Right lobe of liver (tissue), 6 donors: ENCODE measurements at regions not wholly inside any gene's neighbourhood (a gene's known extent, or its start where the extent isn't known, plus 50 kb on each side); places are given as distances from the start of the nearest gene placed in this dataset.

Source experiments
- ATAC-seq, 4 donors: fragments of 200-7000 bp; cut with Tn5 transposase; one replicate each; pipeline ENCODE4 v1.9.1; 2020; ENCODE audit warnings: mild to moderate bottlenecking in 4 of 4, moderate library complexity in 4 of 4
- DNase-seq, 3 donors: peaks; one replicate each; pipeline ENCODE4 v3.0.0-alpha.2; 2020
- H3K27ac ChIP-seq, 3 donors: fragments of 200-600 bp; one replicate each; pipeline ENCODE4 v1.8.0; 2022
- H3K27me3 ChIP-seq, 2 donors: fragments of 200-600 bp; one replicate each; pipeline ENCODE4 v1.8.0; 2022
- H3K36me3 ChIP-seq, 4 donors: fragments of 200-600 bp; sonication (generic) in 1 of 4; one replicate each; pipeline versions ENCODE4 v1.5.1 to v1.8.0; 2017 to 2022; ENCODE audit warnings: control low read depth in 1 of 4
- H3K4me1 ChIP-seq, 4 donors: fragments of 200-600 bp; sonication (generic) in 1 of 4; one replicate each; pipeline versions ENCODE4 v1.5.1 to v1.8.0; 2017 to 2022; ENCODE audit warnings: control low read depth in 1 of 4
- H3K4me3 ChIP-seq, 3 donors: fragments of 200-600 bp; one replicate each; pipeline ENCODE4 v1.8.0; 2022
- H3K9me3 ChIP-seq, 4 donors: fragments of 200-600 bp; sonication (generic) in 1 of 4; one replicate each; pipeline versions ENCODE4 v1.5.1 to v1.8.0; 2017 to 2022; ENCODE audit warnings: control low read depth in 1 of 4
- POLR2A ChIP-seq: fragments of 450-650 bp; IDR thresholded peaks from one replicate; pipeline ENCODE4 v1.6.1; 2017; ENCODE audit warnings: antibody characterized with exemption, mild to moderate bottlenecking
- WGBS: methylation state at CpG from one replicate; pipeline ENCODE4 v1.1.6; 2018; ENCODE audit warnings: low coverage, low lambda C conversion rate; ENCODE audit not compliant: insufficient coverage; ENCODE audit errors: missing lambda C conversion rate; 5-methylcytosine and 5-hydroxymethylcytosine counted together
- intact Hi-C, 2 donors: fragments of 100-400 bp; cut with DNase I; formaldehyde crosslinking; loops; one replicate each; pipeline versions ENCODE4 v1.11.2 to v1.14.1; 2022
- TF ChIP-seq, protein P1 (sequence below), 4 donors: fragments of 200-600 bp in 3 of 4; fragments of 450-650 bp in 1 of 4; IDR thresholded peaks; one replicate each; pipeline versions ENCODE4 v1.5.1 to v1.8.0; 2016 to 2022; ENCODE audit warnings: antibody characterized with exemption in 4 of 4, mild to moderate bottlenecking in 2 of 4
- donor health status: DM: no; HTN: yes; CAD: no.
- donor health status: DM: no; HTN: no; CAD: no.
- donor health status: DM: no; HTN: no; CAD: no.
- donor health status: DM: no; HTN: yes; CAD: no.
- donor health status: DM: no; HTN: yes; CAD: no.

DNA sequence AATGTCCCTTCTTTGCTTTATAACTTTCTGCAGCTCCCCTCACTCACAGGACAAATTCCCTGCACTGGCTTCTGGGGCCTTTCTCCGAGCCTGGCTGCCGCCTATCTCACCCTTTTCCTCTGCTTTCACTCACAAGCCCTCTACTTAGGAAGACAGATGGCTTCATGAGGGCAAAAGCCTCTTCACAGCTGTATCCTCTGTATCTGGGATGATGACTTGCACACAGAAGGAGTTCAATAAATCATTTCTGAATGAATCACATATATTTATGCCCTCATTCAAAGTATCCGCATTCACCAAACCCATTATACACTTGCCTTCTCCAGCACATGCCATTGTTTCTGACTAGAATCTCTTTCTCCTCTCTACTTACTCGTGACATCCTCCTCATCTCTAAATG is 159.0 kb upstream of the RIPOR2 start:
- H3K27ac ChIP-seq = peak overlapping the region in 1 of 3 donors; percentile 16
- peaks cover 0 to 31% (median 1%) of the 10 kb centered on the region in 4 donors for H3K36me3 ChIP-seq
- H3K27me3 ChIP-seq = no peaks in the 10 kb centered on the region
- TF ChIP-seq, protein P1, sequence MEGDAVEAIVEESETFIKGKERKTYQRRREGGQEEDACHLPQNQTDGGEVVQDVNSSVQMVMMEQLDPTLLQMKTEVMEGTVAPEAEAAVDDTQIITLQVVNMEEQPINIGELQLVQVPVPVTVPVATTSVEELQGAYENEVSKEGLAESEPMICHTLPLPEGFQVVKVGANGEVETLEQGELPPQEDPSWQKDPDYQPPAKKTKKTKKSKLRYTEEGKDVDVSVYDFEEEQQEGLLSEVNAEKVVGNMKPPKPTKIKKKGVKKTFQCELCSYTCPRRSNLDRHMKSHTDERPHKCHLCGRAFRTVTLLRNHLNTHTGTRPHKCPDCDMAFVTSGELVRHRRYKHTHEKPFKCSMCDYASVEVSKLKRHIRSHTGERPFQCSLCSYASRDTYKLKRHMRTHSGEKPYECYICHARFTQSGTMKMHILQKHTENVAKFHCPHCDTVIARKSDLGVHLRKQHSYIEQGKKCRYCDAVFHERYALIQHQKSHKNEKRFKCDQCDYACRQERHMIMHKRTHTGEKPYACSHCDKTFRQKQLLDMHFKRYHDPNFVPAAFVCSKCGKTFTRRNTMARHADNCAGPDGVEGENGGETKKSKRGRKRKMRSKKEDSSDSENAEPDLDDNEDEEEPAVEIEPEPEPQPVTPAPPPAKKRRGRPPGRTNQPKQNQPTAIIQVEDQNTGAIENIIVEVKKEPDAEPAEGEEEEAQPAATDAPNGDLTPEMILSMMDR (IDR thresholded peaks at IDR 0.05) = no peak
- no peak for TF ChIP-seq POLR2A
- ATAC-seq = peak; percentile 40 to 88 (median 73)
- no peaks in the 10 kb centered on the region for H3K9me3 ChIP-seq
- 70% methylated on average over 4 of the region's 4 CpGs for WGBS
- H3K4me3 ChIP-seq = no peak overlapping the region
- DNase-seq = no peak
- intact Hi-C loops = no loop called here
- no peaks in the 10 kb centered on the region for H3K4me1 ChIP-seq

DNA sequence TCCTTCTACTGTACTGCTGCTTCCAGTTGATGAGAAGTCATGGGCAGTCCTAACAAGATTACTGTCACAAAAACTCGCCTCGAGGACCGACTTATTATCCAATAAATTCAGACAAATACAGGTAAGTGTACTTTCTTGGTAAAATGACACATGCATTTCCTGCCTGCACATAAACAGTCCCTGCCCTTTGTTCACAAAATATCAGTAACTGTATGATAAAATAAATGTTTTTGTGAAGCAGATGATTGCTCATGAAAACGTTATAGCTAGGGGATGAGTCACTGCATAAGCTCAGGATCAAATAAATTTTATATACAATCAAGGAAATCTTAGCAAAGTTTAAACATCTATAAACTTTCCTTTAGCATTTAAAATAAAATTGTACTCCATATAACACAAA is 164.5 kb upstream of the RIPOR2 start:
- Histone ChIP-seq H3K4me1 (no peaks in the 10 kb centered on the region), H3K4me3 (no peak overlapping the region), H3K36me3 (peaks cover 0 to 11% (median 1%) of the 10 kb centered on the region in 4 donors), H3K27ac (no peak overlapping the region), H3K9me3 (no peaks in the 10 kb centered on the region), H3K27me3 (no peaks in the 10 kb centered on the region)
- intact Hi-C loops = no loop called here
- ATAC-seq (no peak), DNase-seq (no peak)
- TF ChIP-seq POLR2A = no peak
- TF ChIP-seq, protein P1 (IDR thresholded peaks at IDR 0.05) = no peak
- 81% methylated on average over 4 of the region's 4 CpGs for WGBS

DNA sequence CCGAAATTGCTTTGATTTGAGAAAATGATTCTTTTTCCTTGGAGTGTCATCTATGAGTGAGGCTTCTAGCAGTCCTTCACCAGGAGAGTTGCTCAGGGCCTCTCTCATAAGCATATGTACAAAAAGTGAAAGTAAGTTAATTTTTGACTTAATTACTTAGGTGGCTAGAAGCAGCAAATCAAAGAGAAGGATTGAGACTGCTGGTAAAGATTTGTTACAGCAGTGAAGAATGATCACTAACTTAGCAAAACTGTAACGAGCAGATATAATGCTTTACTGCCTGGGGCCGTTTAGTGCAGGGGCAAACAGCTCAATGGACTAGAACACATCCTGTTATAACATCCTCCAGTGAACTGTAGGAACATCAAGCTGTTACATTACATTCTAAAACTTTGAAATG is 167.8 kb upstream of the RIPOR2 start:
- 73% methylated on average over 3 of the region's 3 CpGs for WGBS
- intact Hi-C loops = no loop called here
- DNase-seq (no peak), ATAC-seq (no peak)
- Histone ChIP-seq H3K9me3 (no peaks in the 10 kb centered on the region), H3K27me3 (no peaks in the 10 kb centered on the region), H3K36me3 (peaks cover 0 to 26% (median 6%) of the 10 kb centered on the region in 4 donors), H3K27ac (no peak overlapping the region), H3K4me1 (no peaks in the 10 kb centered on the region), H3K4me3 (no peak overlapping the region)
- TF ChIP-seq, protein P1 (IDR thresholded peaks at IDR 0.05) = no peak
- TF ChIP-seq POLR2A = no peak

DNA sequence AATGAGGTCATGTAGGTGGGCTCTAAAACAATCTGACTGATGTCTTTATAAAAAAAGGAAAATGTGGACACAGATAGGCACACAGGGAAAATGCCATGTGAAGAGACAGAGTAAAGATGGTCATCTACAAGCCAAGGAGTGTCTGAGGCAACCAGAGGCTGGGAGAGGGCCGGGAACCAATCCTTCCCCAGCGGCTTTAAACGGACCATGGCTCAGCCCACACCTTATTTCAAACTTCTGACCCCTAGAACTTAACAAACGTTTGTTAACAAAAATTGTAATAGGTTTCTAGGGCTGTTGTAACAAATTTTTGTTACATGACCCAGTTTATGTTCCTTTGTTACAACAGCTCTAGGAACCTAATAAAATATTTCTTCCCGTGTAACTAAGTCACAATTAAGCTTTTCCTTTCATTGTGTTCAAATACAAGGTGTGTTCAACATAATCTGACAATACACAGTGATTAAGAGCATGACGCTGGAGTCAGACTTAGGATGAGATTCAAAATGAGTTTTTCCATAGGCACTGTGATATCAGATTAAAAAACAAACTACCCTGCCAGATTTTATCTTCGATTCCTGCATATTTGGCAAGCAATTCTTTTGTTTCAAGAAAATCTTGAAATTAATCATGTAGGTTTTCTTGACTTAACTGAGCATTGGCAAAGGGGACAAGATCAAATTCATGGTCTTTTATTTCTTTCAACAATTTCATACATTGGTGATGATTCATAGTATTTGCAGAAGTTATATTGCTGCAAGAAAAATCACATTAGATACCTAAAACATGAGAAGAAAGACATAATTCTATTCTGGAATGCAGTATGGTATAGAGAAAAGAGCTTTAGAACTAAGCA is 169.5 kb upstream of the RIPOR2 start:
- 72% methylated on average over 7 of the region's 7 CpGs for WGBS
- H3K36me3 ChIP-seq = peaks cover 0 to 31% (median 6%) of the 10 kb centered on the region in 4 donors
- TF ChIP-seq POLR2A = no peak
- TF ChIP-seq, protein P1 (IDR thresholded peaks at IDR 0.05) = no peak
- intact Hi-C loops = no loop called here
- H3K27ac ChIP-seq = no peak overlapping the region
- no peaks in the 10 kb centered on the region for H3K9me3 ChIP-seq
- no peak for ATAC-seq
- no peaks in the 10 kb centered on the region for H3K27me3 ChIP-seq
- no peak for DNase-seq
- no peaks in the 10 kb centered on the region for H3K4me1 ChIP-seq
- no peak overlapping the region for H3K4me3 ChIP-seq
